Esophagus squamous epithelium (tissue), 4 donors: ENCODE measurements at regions not wholly inside any gene's neighbourhood (a gene's known extent, or its start where the extent isn't known, plus 50 kb on each side); places are given as distances from the start of the nearest gene placed in this dataset.

Source experiments
- POLR2A ChIP-seq, 4 donors: fragments of 450-650 bp; IDR thresholded peaks; one replicate each; pipeline ENCODE4 v1.6.1; 2017; ENCODE audit warnings: antibody characterized with exemption in 4 of 4, mild to moderate bottlenecking in 4 of 4, moderate library complexity in 3 of 4
- TF ChIP-seq, protein P1 (sequence below), 6 experiments: fragments of 450-650 bp in 4 of 6; fragments of 200-600 bp in 2 of 6; sonication (generic) in 2 of 6; IDR thresholded peaks; one replicate each; pipeline ENCODE4 v1.5.1; 2016 to 2019; ENCODE audit warnings: antibody characterized with exemption in 6 of 6, mild to moderate bottlenecking in 4 of 6, moderate library complexity in 4 of 6

DNA sequence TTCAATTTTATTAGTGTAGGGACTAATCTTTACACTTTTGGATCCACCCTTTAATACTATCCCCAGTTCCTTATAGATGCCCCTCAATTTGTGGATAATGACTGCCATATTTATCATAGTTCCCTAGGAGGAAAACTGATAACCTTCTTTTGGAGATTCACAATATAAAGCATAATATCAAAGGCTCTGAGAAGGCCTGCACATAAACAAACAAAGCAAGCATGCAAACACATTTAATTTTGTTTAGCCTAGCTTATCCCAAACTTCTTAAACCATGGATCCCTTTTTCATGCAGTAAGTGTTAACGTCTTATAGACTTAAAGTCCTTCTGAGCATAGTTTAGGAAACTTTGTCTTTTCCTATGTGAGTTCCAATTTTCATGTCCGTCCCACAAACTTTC, 290.4 kb upstream of the TBX3 start:
- TF ChIP-seq POLR2A (IDR thresholded peaks at IDR 0.05): no peak
- TF ChIP-seq, protein P1, sequence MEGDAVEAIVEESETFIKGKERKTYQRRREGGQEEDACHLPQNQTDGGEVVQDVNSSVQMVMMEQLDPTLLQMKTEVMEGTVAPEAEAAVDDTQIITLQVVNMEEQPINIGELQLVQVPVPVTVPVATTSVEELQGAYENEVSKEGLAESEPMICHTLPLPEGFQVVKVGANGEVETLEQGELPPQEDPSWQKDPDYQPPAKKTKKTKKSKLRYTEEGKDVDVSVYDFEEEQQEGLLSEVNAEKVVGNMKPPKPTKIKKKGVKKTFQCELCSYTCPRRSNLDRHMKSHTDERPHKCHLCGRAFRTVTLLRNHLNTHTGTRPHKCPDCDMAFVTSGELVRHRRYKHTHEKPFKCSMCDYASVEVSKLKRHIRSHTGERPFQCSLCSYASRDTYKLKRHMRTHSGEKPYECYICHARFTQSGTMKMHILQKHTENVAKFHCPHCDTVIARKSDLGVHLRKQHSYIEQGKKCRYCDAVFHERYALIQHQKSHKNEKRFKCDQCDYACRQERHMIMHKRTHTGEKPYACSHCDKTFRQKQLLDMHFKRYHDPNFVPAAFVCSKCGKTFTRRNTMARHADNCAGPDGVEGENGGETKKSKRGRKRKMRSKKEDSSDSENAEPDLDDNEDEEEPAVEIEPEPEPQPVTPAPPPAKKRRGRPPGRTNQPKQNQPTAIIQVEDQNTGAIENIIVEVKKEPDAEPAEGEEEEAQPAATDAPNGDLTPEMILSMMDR (IDR thresholded peaks at IDR 0.05): no peak
